Ascending aorta (tissue), 2 donors: ENCODE measurements at regions not wholly inside any gene's neighbourhood (a gene's known extent, or its start where the extent isn't known, plus 50 kb on each side); places are given as distances from the start of the nearest gene placed in this dataset.
A peak's percentile ranks its signal among the peaks of the same experiment; 100 is the strongest.
"Not testable (repeated sequence)": the region's sequence is repeated elsewhere in the genome, so short reads cannot be mapped to it uniquely, and the experiment has no call there.

Experiments
- DNase-seq, 2 donors: peaks; one replicate each; pipeline ENCODE4 v3.0.0-alpha.2; 2019; ENCODE audit warnings: low spot score in 2 of 2
- H3K27ac ChIP-seq, 2 donors: fragments of 200-600 bp; sonication (generic); one replicate each; pipeline ENCODE4 v1.5.1; 2016 to 2017; ENCODE audit warnings: mild to moderate bottlenecking in 1 of 2
- H3K27me3 ChIP-seq: fragments of 200-600 bp; sonication (generic); one replicate; pipeline ENCODE4 v1.5.1; 2017
- H3K36me3 ChIP-seq, 2 donors: fragments of 200-600 bp; sonication (generic); one replicate each; pipeline ENCODE4 v1.5.1; 2016
- H3K4me1 ChIP-seq, 2 donors: fragments of 200-600 bp; sonication (generic); one replicate each; pipeline ENCODE4 v1.5.1; 2016 to 2017; ENCODE audit warnings: mild to moderate bottlenecking in 1 of 2
- H3K4me3 ChIP-seq, 2 donors: fragments of 200-600 bp; sonication (generic); one replicate each; pipeline ENCODE4 v1.5.1; 2016 to 2017; ENCODE audit warnings: mild to moderate bottlenecking in 1 of 2
- H3K9me3 ChIP-seq, 2 donors: fragments of 200-600 bp; sonication (generic); one replicate each; pipeline ENCODE4 v1.5.1; 2016
- CTCF ChIP-seq, 3 experiments: fragments of 200-600 bp in 2 of 3; fragments of 450-650 bp in 1 of 3; sonication (generic) in 2 of 3; IDR thresholded peaks; one replicate each; pipeline ENCODE4 v1.5.1; 2016 to 2019; ENCODE audit warnings: antibody characterized with exemption in 3 of 3, mild to moderate bottlenecking in 1 of 3, moderate library complexity in 1 of 3
- intact Hi-C: fragments of 100-400 bp; cut with DNase I; formaldehyde crosslinking; loops from one replicate; pipeline ENCODE4 v1.15.1; 2023

GRCh38 chr7:35869810-35870209, 69.0 kb downstream of the SEPTIN7 start:
- H3K27ac ChIP-seq = peak overlapping the region in 1 of 2 donors; percentile 17
- H3K9me3 ChIP-seq = no peaks in the 10 kb centered on the region
- intact Hi-C loops = loop anchor here (5.0 kb wide), 1 partner anchor 68 kb away; the partner anchor contains the start of gene SEPTIN7
- no peak for TF ChIP-seq CTCF (IDR thresholded peaks at IDR 0.05)
- peaks cover 0 to 2% of the 10 kb centered on the region in 2 donors for H3K4me1 ChIP-seq
- peaks cover 2 to 15% of the 10 kb centered on the region in 2 donors for H3K36me3 ChIP-seq
- no peak overlapping the region for H3K4me3 ChIP-seq
- DNase-seq = no peak
- H3K27me3 ChIP-seq = no peaks in the 10 kb centered on the region

- H3K27me3 ChIP-seq = no peaks in the 10 kb centered on the region
- H3K27ac ChIP-seq = no peak overlapping the region
- H3K4me1 ChIP-seq = peaks cover 0 to 14% of the 10 kb centered on the region in 2 donors
- peaks cover 2 to 15% of the 10 kb centered on the region in 2 donors for H3K36me3 ChIP-seq
- TF ChIP-seq CTCF (IDR thresholded peaks at IDR 0.05) = no peak
- no peaks in the 10 kb centered on the region for H3K9me3 ChIP-seq
- no peak for DNase-seq
- no peak overlapping the region for H3K4me3 ChIP-seq
- intact Hi-C loops = no loop called here
Observed at GRCh38 chr7:35871856-35872255, 71.0 kb downstream of the SEPTIN7 start.

- no peak for DNase-seq
- Histone ChIP-seq H3K27ac (peak overlapping the region in 1 of 2 donors; percentile 14), H3K4me1 (peaks cover 0 to 14% of the 10 kb centered on the region in 2 donors), H3K4me3 (no peak overlapping the region), H3K9me3 (no peaks in the 10 kb centered on the region), H3K36me3 (peaks cover 2 to 4% of the 10 kb centered on the region in 2 donors), H3K27me3 (no peaks in the 10 kb centered on the region)
- TF ChIP-seq CTCF (IDR thresholded peaks at IDR 0.05) = no peak
- intact Hi-C loops = no loop called here
Observed at GRCh38 chr7:35874886-35875285, 74.0 kb downstream of the SEPTIN7 start.

GRCh38 chr7:35875292-35875691, 74.4 kb downstream of the SEPTIN7 start:
- H3K4me1 ChIP-seq = peaks cover 0 to 12% of the 10 kb centered on the region in 2 donors
- no peak for TF ChIP-seq CTCF (IDR thresholded peaks at IDR 0.05)
- intact Hi-C loops = no loop called here
- H3K27me3 ChIP-seq = no peaks in the 10 kb centered on the region
- no peaks in the 10 kb centered on the region for H3K9me3 ChIP-seq
- no peak overlapping the region for H3K4me3 ChIP-seq
- H3K36me3 ChIP-seq = peaks cover 2 to 4% of the 10 kb centered on the region in 2 donors
- peak overlapping the region in 1 of 2 donors; percentile 14 for H3K27ac ChIP-seq
- DNase-seq = no peak

DNA sequence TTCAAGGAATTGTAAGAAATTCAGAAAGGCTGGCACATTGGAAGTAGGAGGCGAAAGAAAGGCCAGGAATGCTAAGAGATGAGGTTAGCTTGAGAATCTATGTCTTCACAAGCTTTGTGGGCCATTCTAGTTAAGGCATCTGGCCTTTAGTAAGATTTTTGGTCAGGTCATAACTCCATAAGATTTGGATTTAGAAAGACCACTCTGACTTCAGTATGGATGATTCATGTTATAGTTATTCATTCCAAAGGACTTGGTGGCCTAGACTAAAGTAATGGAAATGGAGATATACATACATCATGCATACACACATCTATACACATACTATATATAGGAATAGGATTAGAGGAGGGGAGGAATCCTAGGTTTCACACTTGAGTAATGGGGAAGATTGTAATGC, 77.5 kb downstream of the SEPTIN7 start:
- Histone ChIP-seq H3K27me3 (no peaks in the 10 kb centered on the region), H3K4me3 (no peak overlapping the region), H3K9me3 (no peaks in the 10 kb centered on the region), H3K27ac (no peak overlapping the region), H3K36me3 (peaks cover 2 to 11% of the 10 kb centered on the region in 2 donors), H3K4me1 (peaks cover 0 to 12% of the 10 kb centered on the region in 2 donors)
- intact Hi-C loops = no loop called here
- TF ChIP-seq CTCF (IDR thresholded peaks at IDR 0.05) = no peak
- no peak for DNase-seq

GRCh38 chr7:35887430-35887829, 86.6 kb downstream of the SEPTIN7 start:
- intact Hi-C loops = not testable (repeated sequence)
- H3K36me3 ChIP-seq = peaks cover 15 to 52% of the 10 kb centered on the region in 2 donors

More at GRCh38 chr7:35887430-35887829, 86.6 kb downstream of the SEPTIN7 start:
- H3K9me3 ChIP-seq, H3K4me1 ChIP-seq, H3K27ac ChIP-seq, DNase-seq, H3K4me3 ChIP-seq, H3K27me3 ChIP-seq: not testable (repeated sequence)
